Type B pancreatic cell (in vitro differentiated cells): ENCODE measurements at regions not wholly inside any gene's neighbourhood (a gene's known extent, or its start where the extent isn't known, plus 50 kb on each side); places are given as distances from the start of the nearest gene placed in this dataset. TPM values are rescaled to one million over a fixed set of nuclear protein-coding genes. Genes with fewer than 3 reads are reported as not detected.

ENCODE experiments used
- DNase-seq: peaks from one replicate; pipeline ENCODE4 v3.0.0; 2021; ENCODE audit warnings: mixed read lengths; ENCODE audit not compliant: unreplicated experiment; ENCODE audit errors: extremely low spot score
- H3K27ac Mint-ChIP-seq: 2 replicates; pipeline ENCODE4 v1.8.0; 2021; ENCODE audit warnings: mild to moderate bottlenecking, mixed read lengths
- H3K27me3 Mint-ChIP-seq: 2 replicates; pipeline ENCODE4 v1.8.0; 2021; ENCODE audit warnings: mixed read lengths
- H3K36me3 Mint-ChIP-seq: 2 replicates; pipeline ENCODE4 v1.8.0; 2021; ENCODE audit warnings: mixed read lengths
- H3K4me1 Mint-ChIP-seq: one replicate; pipeline ENCODE4 v1.8.0; 2021; ENCODE audit warnings: mixed read lengths; ENCODE audit not compliant: unreplicated experiment
- H3K4me3 Mint-ChIP-seq: 2 replicates; pipeline ENCODE4 v1.8.0; 2021; ENCODE audit warnings: mild to moderate bottlenecking, mixed read lengths
- H3K9me3 Mint-ChIP-seq: 2 replicates; pipeline ENCODE4 v1.8.0; 2021; ENCODE audit warnings: mixed read lengths
- microRNA-seq: library from miRNA; unstranded; fragments of <30 nt; microRNA quantifications from one replicate; pipeline ENCODE4, GENCODE V29; 2020
- TF ChIP-seq, protein P1 (sequence below): fragments of 200-600 bp; sonication (generic); conservative IDR thresholded peaks from 2 replicates; pipeline ENCODE4 v1.5.0; 2021; ENCODE audit warnings: antibody characterized with exemption, mild to moderate bottlenecking

DNA sequence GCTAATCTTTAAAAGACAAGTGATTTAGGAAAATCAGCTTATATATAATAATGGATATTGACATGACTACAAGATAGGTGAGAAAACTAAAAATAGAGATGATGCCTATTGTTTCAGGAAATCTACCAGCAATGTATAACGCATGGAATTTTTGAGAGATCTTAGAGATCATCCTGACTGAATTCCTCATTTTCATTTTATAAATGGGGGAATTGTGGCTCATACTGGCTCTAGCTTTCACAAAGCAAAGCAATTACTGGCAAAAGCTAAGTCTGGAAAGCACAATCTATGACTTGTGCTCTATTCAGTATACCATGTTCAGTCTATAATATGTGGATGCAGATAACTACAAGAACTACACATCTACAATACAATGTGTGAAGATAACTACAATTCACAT is 51.9 kb upstream of the FANCL start:
- H3K9me3 Mint-ChIP-seq, result no peaks in the 10 kb centered on the region
- no peak overlapping the region for H3K27ac Mint-ChIP-seq
- H3K27me3 Mint-ChIP-seq, result peaks cover 10% of the 10 kb centered on the region
- no peaks in the 10 kb centered on the region for H3K4me1 Mint-ChIP-seq
- H3K36me3 Mint-ChIP-seq, result no peaks in the 10 kb centered on the region
- TF ChIP-seq, protein P1, sequence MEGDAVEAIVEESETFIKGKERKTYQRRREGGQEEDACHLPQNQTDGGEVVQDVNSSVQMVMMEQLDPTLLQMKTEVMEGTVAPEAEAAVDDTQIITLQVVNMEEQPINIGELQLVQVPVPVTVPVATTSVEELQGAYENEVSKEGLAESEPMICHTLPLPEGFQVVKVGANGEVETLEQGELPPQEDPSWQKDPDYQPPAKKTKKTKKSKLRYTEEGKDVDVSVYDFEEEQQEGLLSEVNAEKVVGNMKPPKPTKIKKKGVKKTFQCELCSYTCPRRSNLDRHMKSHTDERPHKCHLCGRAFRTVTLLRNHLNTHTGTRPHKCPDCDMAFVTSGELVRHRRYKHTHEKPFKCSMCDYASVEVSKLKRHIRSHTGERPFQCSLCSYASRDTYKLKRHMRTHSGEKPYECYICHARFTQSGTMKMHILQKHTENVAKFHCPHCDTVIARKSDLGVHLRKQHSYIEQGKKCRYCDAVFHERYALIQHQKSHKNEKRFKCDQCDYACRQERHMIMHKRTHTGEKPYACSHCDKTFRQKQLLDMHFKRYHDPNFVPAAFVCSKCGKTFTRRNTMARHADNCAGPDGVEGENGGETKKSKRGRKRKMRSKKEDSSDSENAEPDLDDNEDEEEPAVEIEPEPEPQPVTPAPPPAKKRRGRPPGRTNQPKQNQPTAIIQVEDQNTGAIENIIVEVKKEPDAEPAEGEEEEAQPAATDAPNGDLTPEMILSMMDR, result no peak
- no peak for DNase-seq
- H3K4me3 Mint-ChIP-seq, result no peak overlapping the region

DNA sequence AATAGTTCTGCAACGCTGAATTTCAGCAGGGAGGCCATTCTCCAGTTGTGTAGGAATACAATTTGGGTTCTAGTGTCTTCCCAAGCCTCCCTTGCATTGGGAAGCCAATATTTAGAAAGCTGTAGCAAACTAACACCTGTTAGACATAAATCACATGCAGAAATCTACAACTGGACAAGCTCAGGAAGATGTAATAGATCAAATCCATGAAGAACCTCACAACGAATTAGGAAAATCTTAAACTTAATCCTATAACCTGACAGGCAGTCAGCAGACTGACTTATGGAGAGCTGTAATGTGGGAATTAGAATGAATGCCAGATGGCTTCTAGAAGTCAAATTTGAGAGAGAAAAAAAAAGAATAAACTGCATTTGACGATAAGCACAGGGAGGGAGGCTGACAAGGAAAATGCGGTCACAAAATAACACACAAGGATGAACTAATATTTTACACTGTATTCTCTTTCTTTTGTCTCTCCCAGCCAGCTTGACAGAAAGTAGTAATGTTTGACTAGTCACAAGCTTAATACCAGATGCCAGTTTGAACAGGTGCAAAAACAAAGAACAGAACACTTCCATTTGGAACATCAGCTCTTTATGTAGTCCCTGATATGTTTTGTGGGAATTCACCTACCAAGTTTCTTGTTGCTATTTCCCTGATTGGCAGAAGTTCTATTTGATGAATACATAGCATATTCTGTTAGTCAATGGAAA is 50.8 kb upstream of the FANCL start:
- DNase-seq, result no peak
- Mint-ChIP-seq H3K27ac (no peak overlapping the region), H3K9me3 (no peaks in the 10 kb centered on the region), H3K27me3 (peaks cover 10% of the 10 kb centered on the region), H3K36me3 (no peaks in the 10 kb centered on the region), H3K4me3 (no peak overlapping the region), H3K4me1 (no peaks in the 10 kb centered on the region)
- TF ChIP-seq, protein P1, result no peak

Small RNAs in the stretch of these regions (microRNA-seq; reads per million reads assigned to microRNA genes)
- not detected for gene MIR4432
